HEK293T (cell line): ENCODE measurements at regions not wholly inside any gene's neighbourhood (a gene's known extent, or its start where the extent isn't known, plus 50 kb on each side); places are given as distances from the start of the nearest gene placed in this dataset.

Source experiments
- ARNT ChIP-seq: fragments of 450-650 bp; IDR thresholded peaks from 2 replicates; pipeline ENCODE4 v1.6.1; 2017; ENCODE audit warnings: mild to moderate bottlenecking
- BHLHE40 ChIP-seq: fragments of 450-650 bp; IDR thresholded peaks from 2 replicates; pipeline ENCODE4 v1.6.1; 2016; ENCODE audit warnings: mild to moderate bottlenecking, moderate library complexity, borderline replicate concordance
- CTBP1 ChIP-seq: fragments of 450-650 bp; IDR thresholded peaks from 2 replicates; pipeline ENCODE4 v1.6.1; 2016; ENCODE audit warnings: borderline replicate concordance
- ELF4 ChIP-seq: fragments of 450-650 bp; IDR thresholded peaks from 2 replicates; pipeline ENCODE4 v1.6.1; 2017; ENCODE audit warnings: antibody characterized with exemption
- FOXA1 ChIP-seq: fragments of 450-650 bp; IDR thresholded peaks from 2 replicates; pipeline ENCODE4 v1.6.1; 2016; ENCODE audit warnings: mild to moderate bottlenecking
- FOXM1 ChIP-seq: fragments of 450-650 bp; IDR thresholded peaks from 2 replicates; pipeline ENCODE4 v1.6.1; 2017; ENCODE audit warnings: mild to moderate bottlenecking, borderline replicate concordance
- HDGF ChIP-seq: fragments of 450-650 bp; IDR thresholded peaks from 2 replicates; pipeline ENCODE4 v1.6.1; 2017; ENCODE audit warnings: antibody characterized with exemption, borderline replicate concordance
- SP1 ChIP-seq: fragments of 450-650 bp; IDR thresholded peaks from 2 replicates; pipeline ENCODE4 v1.6.1; 2017
- SUZ12 ChIP-seq: fragments of 450-650 bp; IDR thresholded peaks from 2 replicates; pipeline ENCODE4 v1.6.1; 2016; ENCODE audit warnings: mild to moderate bottlenecking
- TARDBP ChIP-seq: fragments of 450-650 bp; IDR thresholded peaks from 2 replicates; pipeline ENCODE4 v1.6.1; 2016
- ZNF384 ChIP-seq: fragments of 450-650 bp; IDR thresholded peaks from 2 replicates; pipeline ENCODE4 v1.6.1; 2016

- TF ChIP-seq ELF4 (no peak), FOXM1 (no peak), SP1 (no peak), HDGF (no peak), BHLHE40 (no peak), TARDBP (no peak), FOXA1 (no peak), ZNF384 (no peak), CTBP1 (no peak), ARNT (no peak), SUZ12 (no peak)
Observed at GRCh38 chr4:62927574-62927973, 1481.7 kb downstream of the TECRL start.
